ENCODE measurements at regions not wholly inside any gene's neighbourhood (a gene's known extent, or its start where the extent isn't known, plus 50 kb on each side); places are given as distances from the start of the nearest gene placed in this dataset.

DNA sequence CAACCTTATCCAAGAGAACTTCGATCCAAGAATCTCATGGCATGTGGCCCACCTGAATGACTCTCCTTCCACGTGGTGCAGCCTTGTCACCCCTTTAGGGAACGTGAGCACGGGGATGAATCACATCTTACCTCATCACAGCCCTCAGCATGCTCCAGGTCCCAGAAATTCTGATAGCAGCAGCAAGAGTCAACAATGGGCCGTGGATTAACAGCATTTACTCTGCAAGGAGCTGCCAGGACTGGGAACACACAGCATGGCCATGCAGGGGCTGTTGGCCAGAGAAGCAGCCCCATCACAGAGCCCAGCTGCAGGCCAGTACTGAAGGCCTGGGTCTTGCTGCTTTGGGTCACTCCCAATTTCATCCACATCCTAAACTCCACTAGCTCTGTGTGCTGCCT, 150.4 kb downstream of the C5orf15 start:
- Histone ChIP-seq H2AK5ac (ENCODE audit: low read depth, low read length) (no peak overlapping the region), H3K4me1 (replicated peaks in 1 of 4; ENCODE audit: control insufficient read depth in 3 of 4, insufficient read depth in 4 of 4, low read length in 3 of 4) (no peaks in the 10 kb centered on the region), H3K18ac (ENCODE audit: extremely low read depth, low read length) (no peak overlapping the region), H3K79me1 (ENCODE audit: low read depth, low read length) (no peaks in the 10 kb centered on the region), H3K4me3 (ENCODE audit: extremely low read depth in 1 of 4, insufficient read depth in 2 of 4, low read depth in 3 of 4, low read length in 4 of 4) (no peak overlapping the region), H3K27ac (ENCODE audit: low read depth, low read length) (no peak overlapping the region), H3K4ac (replicated peaks; ENCODE audit: insufficient read length, low read depth, low read length) (no peak overlapping the region), H3K36me3 (ENCODE audit: control insufficient read depth in 2 of 4, insufficient read depth in 4 of 4, low read length in 3 of 4) (no peaks in the 10 kb centered on the region), H3K23ac (ENCODE audit: insufficient read length) (no peak overlapping the region), H3K14ac (ENCODE audit: insufficient read length) (no peak overlapping the region), H2AFZ (ENCODE audit: low read length) (no peak overlapping the region), H4K5ac (ENCODE audit: insufficient read length, low read depth, low read length) (no peak overlapping the region), H2BK120ac (replicated peaks; ENCODE audit: low read depth, low read length) (no peak overlapping the region), H2BK5ac (ENCODE audit: low read depth, low read length) (no peak overlapping the region), H3K27me3 (replicated peaks in 1 of 4; ENCODE audit: control insufficient read depth in 3 of 4, extremely low read depth in 1 of 4, insufficient read depth in 3 of 4, low read length in 3 of 4) (no peaks in the 10 kb centered on the region; a peak in 1 of 7 replicates), H2BK12ac (ENCODE audit: low read depth, low read length) (no peak overlapping the region), H3K9me3 (ENCODE audit: insufficient read depth in 2 of 2, low read depth in 1 of 2, low read length in 1 of 2) (no peaks in the 10 kb centered on the region), H4K8ac (ENCODE audit: extremely low read depth, insufficient read depth, low read length) (no peak overlapping the region), H3K4me2 (ENCODE audit: insufficient read depth in 1 of 2, low read depth in 2 of 2, low read length in 2 of 2) (no peak overlapping the region), H3K56ac (replicated peaks; ENCODE audit: insufficient read length, low read depth, low read length) (no peak overlapping the region), H4K91ac (replicated peaks; ENCODE audit: insufficient read length, low read length) (no peak overlapping the region), H3K79me2 (ENCODE audit: control insufficient read depth in 1 of 2, insufficient read depth in 2 of 2, low read length in 2 of 2) (no peaks in the 10 kb centered on the region), H3K9ac (replicated peaks in 1 of 4; ENCODE audit: extremely low read depth in 1 of 4, low read depth in 3 of 4, low read length in 3 of 4) (no peak overlapping the region), H4K20me1 (replicated peaks in 1 of 2; ENCODE audit: control insufficient read depth in 1 of 2, insufficient read depth in 2 of 2, low read length in 2 of 2) (no peaks in the 10 kb centered on the region), H3K23me2 (ENCODE audit: low read depth, low read length) (no peaks in the 10 kb centered on the region), H2BK15ac (ENCODE audit: low read length) (no peak overlapping the region), H2BK20ac (ENCODE audit: low read length) (no peak overlapping the region)
- ChIA-PET CTCF (ENCODE audit: partially characterized antibody) (interaction anchor here (0.6 to 1.7 kb wide), 6 partner anchors 49 to 415 kb away, joined by 3 to 8 read pairs (median 4); no protein-coding TSS in a partner anchor), POLR2A (ENCODE audit: partially characterized antibody) (no interaction called here)
- no peak for FAIRE-seq
- no peak for DNase-seq (ENCODE audit: low read depth in 1 of 2, low spot score in 2 of 2)
- 89% methylated on average over 5 of the region's 5 CpGs; no CpG with 5 or more reads in 1 of the 2 experiments for WGBS, 2 experiments (ENCODE audit: extremely low coverage in 1 of 2, insufficient coverage in 1 of 2, insufficient read length in 1 of 2, insufficient replicate concordance in 2 of 2, low coverage in 1 of 2, low lambda C conversion rate in 2 of 2, missing lambda C conversion rate in 1 of 2)
- TF ChIP-seq FOSL1 (IDR thresholded peaks at IDR 0.05; ENCODE audit: insufficient read depth, low read depth, low read length) (no peak), SUZ12 (IDR thresholded peaks at IDR 0.05; ENCODE audit: low read length) (no peak), CBX8 (IDR thresholded peaks at IDR 0.05; ENCODE audit: borderline replicate concordance, low read depth, low read length) (no peak), HDAC6 (IDR thresholded peaks at IDR 0.05; ENCODE audit: low read depth, low read length) (no peak), KDM1A (IDR thresholded peaks at IDR 0.05; ENCODE audit: borderline replicate concordance, low read length) (no peak), CREB1 (IDR thresholded peaks at IDR 0.05) (no peak), SAP30 (IDR thresholded peaks at IDR 0.05; ENCODE audit: insufficient read depth, insufficient replicate concordance, low read length) (no peak), SP1 (IDR thresholded peaks at IDR 0.05; ENCODE audit: low read depth, low read length) (no peak), JUN (IDR thresholded peaks at IDR 0.05; ENCODE audit: low read depth, low read length) (no peak), TAF1 (IDR thresholded peaks at IDR 0.05; ENCODE audit: low read depth, low read length) (no peak)
- TF ChIP-seq, protein P1, sequence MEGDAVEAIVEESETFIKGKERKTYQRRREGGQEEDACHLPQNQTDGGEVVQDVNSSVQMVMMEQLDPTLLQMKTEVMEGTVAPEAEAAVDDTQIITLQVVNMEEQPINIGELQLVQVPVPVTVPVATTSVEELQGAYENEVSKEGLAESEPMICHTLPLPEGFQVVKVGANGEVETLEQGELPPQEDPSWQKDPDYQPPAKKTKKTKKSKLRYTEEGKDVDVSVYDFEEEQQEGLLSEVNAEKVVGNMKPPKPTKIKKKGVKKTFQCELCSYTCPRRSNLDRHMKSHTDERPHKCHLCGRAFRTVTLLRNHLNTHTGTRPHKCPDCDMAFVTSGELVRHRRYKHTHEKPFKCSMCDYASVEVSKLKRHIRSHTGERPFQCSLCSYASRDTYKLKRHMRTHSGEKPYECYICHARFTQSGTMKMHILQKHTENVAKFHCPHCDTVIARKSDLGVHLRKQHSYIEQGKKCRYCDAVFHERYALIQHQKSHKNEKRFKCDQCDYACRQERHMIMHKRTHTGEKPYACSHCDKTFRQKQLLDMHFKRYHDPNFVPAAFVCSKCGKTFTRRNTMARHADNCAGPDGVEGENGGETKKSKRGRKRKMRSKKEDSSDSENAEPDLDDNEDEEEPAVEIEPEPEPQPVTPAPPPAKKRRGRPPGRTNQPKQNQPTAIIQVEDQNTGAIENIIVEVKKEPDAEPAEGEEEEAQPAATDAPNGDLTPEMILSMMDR (IDR thresholded peaks at IDR 0.05; ENCODE audit: control extremely low read depth in 1 of 3, insufficient read depth in 1 of 3, low read depth in 1 of 3, low read length in 3 of 3): no peak
- TF ChIP-seq, protein P2, sequence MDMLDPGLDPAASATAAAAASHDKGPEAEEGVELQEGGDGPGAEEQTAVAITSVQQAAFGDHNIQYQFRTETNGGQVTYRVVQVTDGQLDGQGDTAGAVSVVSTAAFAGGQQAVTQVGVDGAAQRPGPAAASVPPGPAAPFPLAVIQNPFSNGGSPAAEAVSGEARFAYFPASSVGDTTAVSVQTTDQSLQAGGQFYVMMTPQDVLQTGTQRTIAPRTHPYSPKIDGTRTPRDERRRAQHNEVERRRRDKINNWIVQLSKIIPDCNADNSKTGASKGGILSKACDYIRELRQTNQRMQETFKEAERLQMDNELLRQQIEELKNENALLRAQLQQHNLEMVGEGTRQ (IDR thresholded peaks at IDR 0.05; ENCODE audit: low read length): no peak
